LNCaP clone FGC (cell line): ENCODE measurements at regions not wholly inside any gene's neighbourhood (a gene's known extent, or its start where the extent isn't known, plus 50 kb on each side); places are given as distances from the start of the nearest gene placed in this dataset.

ENCODE experiments used
- DNase-seq: peaks from one replicate; pipeline ENCODE4 v3.0.0-alpha.2; 2011; ENCODE audit warnings: low read depth
- H3K4me3 ChIP-seq: 2 replicates; pipeline ENCODE4 v1.5.1; 2011; ENCODE audit warnings: mild to moderate bottlenecking, low read depth, low read length, control low read depth
- CTCF ChIP-seq: IDR thresholded peaks from 2 replicates; pipeline ENCODE4 v1.5.1; 2012; ENCODE audit warnings: mild to moderate bottlenecking; ENCODE audit not compliant: control insufficient read depth, insufficient read depth; ENCODE audit errors: extremely low read depth

- TF ChIP-seq CTCF, result no peak
- H3K4me3 ChIP-seq, result no peak overlapping the region
- DNase-seq, result no peak
Measured at GRCh38 chr11:82546661-82547557, 186.8 kb downstream of the FAM181B start.

- H3K4me3 ChIP-seq, result no peak overlapping the region
- no peak for TF ChIP-seq CTCF
- no peak for DNase-seq
Measured at GRCh38 chr11:82539669-82540068, 194.0 kb downstream of the FAM181B start.

GRCh38 chr11:82536706-82537105 lies 197.0 kb downstream of the FAM181B start:
- no peak overlapping the region for H3K4me3 ChIP-seq
- no peak for DNase-seq
- no peak for TF ChIP-seq CTCF

- no peak for DNase-seq
- no peak overlapping the region for H3K4me3 ChIP-seq
- TF ChIP-seq CTCF, result 0 out of 2 replicates have a peak, but pooled peaks have one; percentile 11
Measured at GRCh38 chr11:82533628-82534327, 199.9 kb downstream of the FAM181B start.

- no peak for TF ChIP-seq CTCF
- H3K4me3 ChIP-seq, result no peak overlapping the region
- DNase-seq, result no peak
Measured at GRCh38 chr11:82529936-82530335, 203.7 kb downstream of the FAM181B start.

GRCh38 chr11:82527081-82527584 lies 206.5 kb downstream of the FAM181B start:
- no peak for DNase-seq
- no peak overlapping the region for H3K4me3 ChIP-seq
- TF ChIP-seq CTCF, result no peak
